NCI-H774 (cell line): ENCODE measurements at regions not wholly inside any gene's neighbourhood (a gene's known extent, or its start where the extent isn't known, plus 50 kb on each side); places are given as distances from the start of the nearest gene placed in this dataset.
"Not testable (repeated sequence)": the region's sequence is repeated elsewhere in the genome, so short reads cannot be mapped to it uniquely, and the experiment has no call there.

Experiments
- DNase-seq: peaks from one replicate; lab custom pipeline; 2025; lab: John Stamatoyannopoulos, UW

GRCh38 chr1:146510248-146510983 is 281.6 kb upstream of the NOTCH2NLA start:
- DNase-seq: not testable (repeated sequence)

GRCh38 chr1:146504121-146504520 is 275.3 kb upstream of the NOTCH2NLA start:
- not testable (repeated sequence) for DNase-seq

DNA sequence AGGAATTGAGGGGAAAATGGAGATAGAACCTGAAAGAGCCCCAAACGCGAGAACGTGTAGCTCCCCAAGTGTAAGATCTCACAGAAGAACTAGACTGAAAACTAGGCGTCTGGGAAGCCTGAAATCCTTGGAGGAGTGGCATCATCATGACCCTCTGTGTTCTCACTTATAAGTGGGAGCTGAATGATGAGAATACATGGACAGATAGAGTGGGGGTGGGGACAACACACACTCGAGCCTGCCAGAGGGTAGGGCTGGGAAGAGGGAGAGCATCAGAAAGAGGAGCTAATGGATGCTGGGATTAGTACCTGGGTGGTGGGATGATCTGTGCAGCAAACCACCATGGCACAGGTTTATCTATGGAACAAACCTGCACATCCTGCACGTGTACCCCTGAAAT is 258.7 kb upstream of the NOTCH2NLA start:
- DNase-seq: not testable (repeated sequence)

DNA sequence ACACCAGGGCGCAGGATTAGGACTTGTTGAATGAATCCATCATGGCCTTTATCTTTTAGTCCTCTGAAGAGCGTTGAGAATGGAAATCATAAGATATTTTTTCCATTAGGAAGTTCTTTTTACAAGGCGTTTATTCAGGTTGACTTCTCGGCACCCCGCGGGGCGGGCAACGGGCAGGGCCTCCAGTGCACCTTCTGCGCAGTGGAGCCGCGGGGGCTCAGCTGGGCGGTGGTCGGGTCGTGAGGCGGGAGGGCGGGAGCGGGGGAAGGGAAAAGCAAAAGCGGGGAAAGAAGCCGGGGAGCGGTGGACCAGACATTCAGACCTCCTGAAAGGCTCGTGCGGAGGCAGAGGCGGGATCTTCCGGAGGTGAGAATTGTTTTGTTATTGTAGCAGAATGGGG is 258.3 kb upstream of the NOTCH2NLA start:
- not testable (repeated sequence) for DNase-seq

- peak; percentile 32 for DNase-seq
Observed at GRCh38 chr1:146486300-146487014, 257.6 kb upstream of the NOTCH2NLA start.

DNA sequence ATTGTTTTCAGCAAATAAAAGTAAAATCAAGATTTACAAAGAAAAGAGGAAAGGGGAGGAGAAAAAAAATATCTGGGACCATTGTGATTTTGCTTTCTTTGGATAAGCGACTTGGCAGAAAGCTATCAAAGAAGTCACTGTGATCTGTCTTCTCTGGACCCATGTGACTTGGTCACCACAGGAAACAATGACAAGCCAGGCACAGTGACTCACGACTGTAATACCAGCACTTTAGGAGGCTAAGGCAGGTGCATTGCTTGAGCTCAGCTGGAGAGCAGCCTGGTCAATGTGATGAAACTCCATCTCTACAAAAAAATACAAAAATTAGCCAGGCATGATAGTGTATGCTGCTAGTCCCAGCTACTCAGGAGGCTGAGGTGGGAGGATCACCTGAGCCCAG is 255.4 kb upstream of the NOTCH2NLA start:
- DNase-seq: not testable (repeated sequence)

- not testable (repeated sequence) for DNase-seq
Observed at GRCh38 chr1:146479188-146479587, 250.4 kb upstream of the NOTCH2NLA start.

- DNase-seq: not testable (repeated sequence)
Observed at GRCh38 chr1:146478125-146478720, 249.4 kb upstream of the NOTCH2NLA start.

DNA sequence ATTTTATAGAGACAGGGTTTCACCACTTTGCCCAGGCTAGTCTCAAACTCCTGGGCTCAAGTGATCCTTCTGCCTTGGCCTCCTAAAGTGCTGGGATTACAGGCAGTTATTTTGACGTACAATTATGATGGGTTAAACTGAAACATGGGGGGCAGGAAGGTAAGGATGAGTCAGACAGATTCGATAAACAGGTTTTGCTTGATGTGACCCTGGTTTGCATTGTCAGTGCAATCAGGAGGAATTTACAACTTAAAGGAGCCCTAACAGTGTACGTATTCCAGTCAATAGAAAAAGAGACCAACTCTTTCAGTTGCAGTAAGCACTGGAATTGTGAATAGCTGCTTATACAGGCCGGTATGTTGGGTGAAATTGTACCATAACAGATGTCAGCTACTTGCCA is 246.3 kb upstream of the NOTCH2NLA start:
- DNase-seq: not testable (repeated sequence)

DNA sequence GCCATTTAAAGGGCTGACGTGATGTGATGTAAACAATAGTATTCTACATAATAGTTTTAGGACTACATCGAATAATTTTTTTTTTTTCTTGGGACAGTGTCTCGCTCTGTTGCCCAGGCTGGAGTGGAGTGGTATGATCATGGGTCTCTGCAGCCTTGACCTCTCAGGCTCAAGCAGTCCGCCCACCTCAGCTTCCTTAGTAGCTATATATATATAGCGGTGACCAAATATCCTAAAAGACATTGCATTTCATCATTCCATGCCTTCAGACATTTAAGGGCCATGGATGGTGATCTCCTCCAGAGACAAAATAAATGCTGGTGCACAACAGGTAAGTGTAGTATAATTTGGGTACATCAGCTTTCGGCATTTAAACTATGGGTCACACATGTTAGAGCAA is 245.4 kb upstream of the NOTCH2NLA start:
- DNase-seq: not testable (repeated sequence)

DNA sequence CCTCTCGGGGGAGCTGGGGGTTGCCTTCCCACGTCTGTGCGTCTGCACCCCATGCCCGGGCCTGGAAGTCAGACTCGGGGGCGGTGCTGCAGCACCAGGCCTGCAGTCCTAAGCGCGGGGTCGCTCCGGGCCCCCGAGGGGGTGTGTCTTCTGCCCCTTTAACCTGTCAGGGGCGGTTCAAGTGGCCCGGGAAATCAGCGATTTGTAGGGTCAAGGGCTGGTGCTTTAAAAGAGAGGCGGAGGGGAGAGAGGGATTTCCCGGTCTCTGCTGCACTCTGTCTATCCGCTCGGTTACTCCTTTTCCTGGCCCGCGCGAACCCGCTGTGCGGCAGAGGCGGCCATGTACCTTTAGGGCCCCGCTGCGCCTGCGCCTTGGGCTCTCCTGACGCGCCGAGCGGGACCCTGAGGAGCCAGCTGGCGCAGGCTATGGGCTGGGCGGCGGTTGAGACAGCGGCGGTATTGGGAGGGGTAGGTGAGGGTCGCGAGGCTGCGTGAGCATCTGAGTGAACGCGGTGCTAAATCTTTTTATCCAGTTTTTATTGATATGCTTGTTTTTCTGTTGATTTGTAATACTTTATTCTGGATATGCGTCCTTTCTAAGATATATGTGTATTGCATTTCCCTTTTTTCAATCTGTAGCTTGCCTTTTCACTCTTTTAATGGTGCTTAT is 243.5 kb upstream of the NOTCH2NLA start:
- peak; percentile 73 for DNase-seq

- not testable (repeated sequence) for DNase-seq
Observed at GRCh38 chr1:146459939-146460338, 231.1 kb upstream of the NOTCH2NLA start.

- not testable (repeated sequence) for DNase-seq
Observed at GRCh38 chr1:146459308-146459707, 230.5 kb upstream of the NOTCH2NLA start.

DNA sequence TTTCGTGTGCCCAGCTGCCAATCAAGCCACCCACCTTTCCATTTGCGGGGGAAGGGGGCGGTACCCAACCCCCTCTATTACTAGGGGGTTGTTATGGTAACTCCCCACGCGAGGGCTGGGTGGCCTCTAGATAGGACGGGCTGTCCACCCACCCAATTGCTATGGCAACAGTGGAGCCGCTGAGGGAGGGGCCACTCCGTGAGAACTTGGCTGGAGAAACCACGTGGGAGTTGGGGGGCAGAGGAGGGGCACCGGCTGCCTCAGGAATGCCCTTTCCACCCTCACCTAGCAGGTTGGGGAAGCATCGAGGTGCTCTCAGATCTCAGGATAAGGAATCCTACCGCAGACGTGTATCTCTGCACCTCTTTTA is 220.0 kb upstream of the NOTCH2NLA start:
- not testable (repeated sequence) for DNase-seq

GRCh38 chr1:146448212-146448876 is 219.5 kb upstream of the NOTCH2NLA start:
- not testable (repeated sequence) for DNase-seq

- not testable (repeated sequence) for DNase-seq
Observed at GRCh38 chr1:146443871-146444222, 215.0 kb upstream of the NOTCH2NLA start.

- DNase-seq: not testable (repeated sequence)
Observed at GRCh38 chr1:146443088-146443870, 214.5 kb upstream of the NOTCH2NLA start.

GRCh38 chr1:146438543-146438942 is 209.7 kb upstream of the NOTCH2NLA start:
- DNase-seq: not testable (repeated sequence)

DNA sequence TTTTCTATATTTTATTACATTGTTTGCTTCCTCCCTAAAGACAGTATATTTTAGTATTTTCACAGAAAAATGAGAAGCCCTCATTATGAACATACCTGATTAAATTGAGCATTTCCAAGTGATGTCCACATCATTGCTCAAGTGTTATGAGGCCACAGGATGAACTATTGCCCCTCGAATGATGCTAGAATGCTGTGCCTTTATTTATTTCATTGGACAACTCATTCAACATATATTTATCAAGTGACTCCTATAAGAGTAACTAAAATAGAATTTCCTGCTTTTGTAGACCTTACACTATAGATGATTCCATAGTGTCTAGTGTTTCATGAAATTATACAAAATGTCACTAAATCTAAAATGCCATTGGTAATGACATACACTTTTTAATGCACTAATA is 187.8 kb upstream of the NOTCH2NLA start:
- DNase-seq: not testable (repeated sequence)

GRCh38 chr1:146415017-146415416 is 186.2 kb upstream of the NOTCH2NLA start:
- DNase-seq: not testable (repeated sequence)

GRCh38 chr1:146413911-146414310 is 185.1 kb upstream of the NOTCH2NLA start:
- DNase-seq: not testable (repeated sequence)
